Pancreas (tissue), 10 donors: ENCODE measurements at regions not wholly inside any gene's neighbourhood (a gene's known extent, or its start where the extent isn't known, plus 50 kb on each side); places are given as distances from the start of the nearest gene placed in this dataset.

Source experiments
- ATAC-seq, 4 donors: fragments of 200-7000 bp; cut with Tn5 transposase; one replicate each; pipeline versions ENCODE4 v1.8.0 to v1.9.1; 2020; ENCODE audit warnings: mild to moderate bottlenecking in 4 of 4, moderate library complexity in 4 of 4
- DNase-seq, 6 donors: peaks; one replicate each; pipeline ENCODE4 v3.0.0-alpha.2; 2020
- FAIRE-seq: peaks from 2 replicates; lab custom pipeline; 2012; peaks lifted over from hg19 to GRCh38; lab: Jason Lieb, UNC
- H3K27ac ChIP-seq, 4 donors: fragments of 200-600 bp; sonication (generic); 1 replicate in 3 of 4; 2 replicates in 1 of 4; pipeline versions ENCODE4 v1.5.0 to v1.8.0; 2020
- H3K27me3 ChIP-seq, 4 donors: fragments of 200-600 bp; one replicate each; pipeline ENCODE4 v1.8.0; 2021
- H3K36me3 ChIP-seq, 3 donors: fragments of 200-600 bp; sonication (generic) in 1 of 3; one replicate each; pipeline versions ENCODE4 v1.5.0 to v1.8.0; 2020 to 2021
- H3K4me1 ChIP-seq, 3 donors: fragments of 200-600 bp; one replicate each; pipeline ENCODE4 v1.8.0; 2021
- H3K4me3 ChIP-seq, 4 donors: fragments of 200-600 bp; sonication (generic) in 2 of 4; one replicate each; pipeline versions ENCODE4 v1.5.0 to v1.8.0; 2020 to 2021
- H3K9me3 ChIP-seq, 4 donors: fragments of 200-600 bp; one replicate each; pipeline ENCODE4 v1.8.0; 2021
- CTCF ChIP-seq, 4 donors: fragments of 200-600 bp; sonication (generic) in 3 of 4; IDR thresholded peaks; one replicate each; pipeline versions ENCODE4 v1.5.0 to v1.8.0; 2021; ENCODE audit warnings: antibody characterized with exemption in 4 of 4
- WGBS, 2 donors: extraction: QIAGEN DNeasy Blood & Tissue Kit; methylation state at CpG; one replicate each; pipeline ENCODE4 v1.1.7; 2013; 5-methylcytosine and 5-hydroxymethylcytosine counted together
- intact Hi-C, 3 donors: fragments of 100-400 bp; cut with DNase I; formaldehyde crosslinking; loops; one replicate each; pipeline versions ENCODE4 v1.11.1 to v1.14.2; 2022
- donor health status: healthy with polysubstance abuse.
- donor health status: DM: no; HTN: no; CAD: no; lungs with moderate emphysema.
- donor health status: DM: no; HTN: no; CAD: no.
- donor health status: control.
- donor health status: control.
- donor health status: Bipolar disorder and iron deficiency.
- donor health status: DM: yes; HTN: yes; CAD: no.
- donor health status: DM: no; HTN: no; CAD: no.
- donor health status: DM: no; HTN: no; CAD: no.
- donor health status: DM: yes; HTN: yes; CAD: no.

GRCh38 chr3:143208976-143209714 is 89.6 kb downstream of the CHST2 start:
- Histone ChIP-seq H3K4me1 (no peaks in the 10 kb centered on the region), H3K27me3 (no peaks in the 10 kb centered on the region), H3K36me3 (no peaks in the 10 kb centered on the region), H3K4me3 (no peak overlapping the region), H3K9me3 (no peaks in the 10 kb centered on the region), H3K27ac (no peak overlapping the region)
- ATAC-seq (no peak), FAIRE-seq (no peak), DNase-seq (no peak)
- no peak for TF ChIP-seq CTCF (IDR thresholded peaks at IDR 0.05)
- intact Hi-C loops, result no loop called here
- 63 to 78% methylated on average over 3 of the region's 3 CpGs for WGBS, 2 donors

- no peak for TF ChIP-seq CTCF (IDR thresholded peaks at IDR 0.05)
- H3K4me1 ChIP-seq, result no peaks in the 10 kb centered on the region
- no peaks in the 10 kb centered on the region for H3K27me3 ChIP-seq
- no peak for FAIRE-seq
- no peak overlapping the region for H3K4me3 ChIP-seq
- no peak for ATAC-seq
- no peaks in the 10 kb centered on the region for H3K9me3 ChIP-seq
- no peak overlapping the region for H3K27ac ChIP-seq
- H3K36me3 ChIP-seq, result no peaks in the 10 kb centered on the region
- no peak for DNase-seq
- intact Hi-C loops, result no loop called here
- 42 to 48% methylated on average over 4 of the region's 4 CpGs for WGBS, 2 donors
Observed at GRCh38 chr3:143209715-143210059, 90.1 kb downstream of the CHST2 start.

- Histone ChIP-seq H3K27ac (no peak overlapping the region), H3K4me1 (no peaks in the 10 kb centered on the region), H3K4me3 (no peak overlapping the region), H3K9me3 (no peaks in the 10 kb centered on the region), H3K27me3 (no peaks in the 10 kb centered on the region), H3K36me3 (no peaks in the 10 kb centered on the region)
- no peak for TF ChIP-seq CTCF (IDR thresholded peaks at IDR 0.05)
- WGBS, 2 donors, result 23 to 40% methylated on average over 2 of the region's 2 CpGs
- DNase-seq (no peak), ATAC-seq (no peak), FAIRE-seq (no peak)
- intact Hi-C loops, result no loop called here
Observed at GRCh38 chr3:143210141-143210540, 90.6 kb downstream of the CHST2 start.

- Histone ChIP-seq H3K27me3 (no peaks in the 10 kb centered on the region), H3K4me1 (no peaks in the 10 kb centered on the region), H3K36me3 (no peaks in the 10 kb centered on the region), H3K9me3 (no peaks in the 10 kb centered on the region), H3K27ac (no peak overlapping the region), H3K4me3 (no peak overlapping the region)
- no peak for TF ChIP-seq CTCF (IDR thresholded peaks at IDR 0.05)
- no peak for ATAC-seq
- DNase-seq, result no peak
- FAIRE-seq, result no peak
- 71 to 84% methylated on average over 4 of the region's 4 CpGs for WGBS, 2 donors
- intact Hi-C loops, result no loop called here
Observed at GRCh38 chr3:143215059-143215458, 95.5 kb downstream of the CHST2 start.
